SJCRH30 (cell line): ENCODE measurements at regions not wholly inside any gene's neighbourhood (a gene's known extent, or its start where the extent isn't known, plus 50 kb on each side); places are given as distances from the start of the nearest gene placed in this dataset.

Experiments
- DNase-seq, 2 experiments: peaks; one replicate each; pipeline ENCODE4 v3.0.0-alpha.2; 2015 to 2020
- H3K27ac ChIP-seq: fragments of 250-450 bp; sonication (Bioruptor Pico); 2 replicates; pipeline ENCODE4 v1.5.1; 2020; ENCODE audit warnings: mild to moderate bottlenecking, moderate library complexity
- H3K27me3 ChIP-seq: fragments of 250-450 bp; sonication (Bioruptor Pico); 2 replicates; pipeline ENCODE4 v1.5.1; 2020; ENCODE audit warnings: mild to moderate bottlenecking, moderate library complexity
- H3K36me3 ChIP-seq: fragments of 250-450 bp; sonication (Bioruptor Pico); 2 replicates; pipeline ENCODE4 v1.5.1; 2020; ENCODE audit warnings: mild to moderate bottlenecking, moderate library complexity
- H3K4me1 ChIP-seq: fragments of 250-450 bp; sonication (Bioruptor Pico); 2 replicates; pipeline ENCODE4 v1.5.1; 2020; ENCODE audit warnings: mild to moderate bottlenecking, moderate library complexity
- H3K4me3 ChIP-seq: fragments of 250-450 bp; sonication (Bioruptor Pico); 2 replicates; pipeline ENCODE4 v1.5.1; 2020; ENCODE audit warnings: mild to moderate bottlenecking, moderate library complexity
- H3K9me3 ChIP-seq: fragments of 250-450 bp; sonication (Bioruptor Pico); replicated peaks from 2 replicates; pipeline ENCODE4 v1.5.1; 2020; ENCODE audit warnings: mild to moderate bottlenecking, moderate library complexity

GRCh38 chr7:52726493-52726892 is 308.9 kb upstream of the POM121L12 start:
- H3K9me3 ChIP-seq = no peaks in the 10 kb centered on the region; the same call in 1 of the 2 replicates
- H3K36me3 ChIP-seq = no peaks in the 10 kb centered on the region
- no peak overlapping the region for H3K4me3 ChIP-seq
- no peak for DNase-seq
- no peaks in the 10 kb centered on the region for H3K4me1 ChIP-seq
- peaks cover 3% of the 10 kb centered on the region; the same call in 1 of the 2 replicates for H3K27me3 ChIP-seq
- no peak overlapping the region for H3K27ac ChIP-seq

- Histone ChIP-seq H3K27me3 (peaks cover 3% of the 10 kb centered on the region; the same call in 1 of the 2 replicates), H3K36me3 (no peaks in the 10 kb centered on the region), H3K4me3 (no peak overlapping the region), H3K4me1 (no peaks in the 10 kb centered on the region), H3K27ac (no peak overlapping the region), H3K9me3 (no peaks in the 10 kb centered on the region; the same call in 1 of the 2 replicates)
- DNase-seq = no peak
Measured at GRCh38 chr7:52723606-52724005, 311.8 kb upstream of the POM121L12 start.

GRCh38 chr7:52720856-52721255 is 314.6 kb upstream of the POM121L12 start:
- H3K4me3 ChIP-seq = no peak overlapping the region
- no peak overlapping the region for H3K27ac ChIP-seq
- H3K36me3 ChIP-seq = no peaks in the 10 kb centered on the region
- no peaks in the 10 kb centered on the region; the same call in 1 of the 2 replicates for H3K27me3 ChIP-seq
- H3K4me1 ChIP-seq = no peaks in the 10 kb centered on the region
- no peaks in the 10 kb centered on the region for H3K9me3 ChIP-seq
- no peak for DNase-seq

- Histone ChIP-seq H3K36me3 (no peaks in the 10 kb centered on the region), H3K4me1 (no peaks in the 10 kb centered on the region), H3K4me3 (no peak overlapping the region), H3K9me3 (no peaks in the 10 kb centered on the region; the same call in 1 of the 2 replicates), H3K27me3 (no peaks in the 10 kb centered on the region; the same call in 1 of the 2 replicates), H3K27ac (no peak overlapping the region)
- DNase-seq = no peak
Measured at GRCh38 chr7:52719677-52720076, 315.8 kb upstream of the POM121L12 start.

GRCh38 chr7:52715701-52716100 is 319.7 kb upstream of the POM121L12 start:
- no peak overlapping the region for H3K27ac ChIP-seq
- no peaks in the 10 kb centered on the region for H3K4me1 ChIP-seq
- DNase-seq = peak; percentile 12 to 44
- H3K9me3 ChIP-seq = no peaks in the 10 kb centered on the region; the same call in 1 of the 2 replicates
- no peaks in the 10 kb centered on the region for H3K36me3 ChIP-seq
- H3K4me3 ChIP-seq = no peak overlapping the region
- no peaks in the 10 kb centered on the region for H3K27me3 ChIP-seq

GRCh38 chr7:52712938-52713337 is 322.5 kb upstream of the POM121L12 start:
- Histone ChIP-seq H3K36me3 (no peaks in the 10 kb centered on the region), H3K9me3 (no peaks in the 10 kb centered on the region; the same call in 1 of the 2 replicates), H3K27me3 (no peaks in the 10 kb centered on the region), H3K4me3 (no peak overlapping the region), H3K27ac (no peak overlapping the region), H3K4me1 (no peaks in the 10 kb centered on the region)
- DNase-seq = no peak

GRCh38 chr7:52711951-52712350 is 323.5 kb upstream of the POM121L12 start:
- Histone ChIP-seq H3K4me3 (no peak overlapping the region), H3K9me3 (no peaks in the 10 kb centered on the region; the same call in 1 of the 2 replicates), H3K36me3 (no peaks in the 10 kb centered on the region), H3K27ac (no peak overlapping the region), H3K4me1 (no peaks in the 10 kb centered on the region), H3K27me3 (no peaks in the 10 kb centered on the region)
- no peak for DNase-seq

GRCh38 chr7:52708846-52709245 is 326.6 kb upstream of the POM121L12 start:
- no peaks in the 10 kb centered on the region for H3K4me1 ChIP-seq
- no peak overlapping the region for H3K4me3 ChIP-seq
- no peaks in the 10 kb centered on the region for H3K9me3 ChIP-seq
- H3K36me3 ChIP-seq = no peaks in the 10 kb centered on the region
- no peak for DNase-seq
- H3K27ac ChIP-seq = no peak overlapping the region
- H3K27me3 ChIP-seq = peaks cover 4% of the 10 kb centered on the region; the same call in 1 of the 2 replicates

GRCh38 chr7:52705768-52706167 is 329.7 kb upstream of the POM121L12 start:
- no peak for DNase-seq
- Histone ChIP-seq H3K4me3 (no peak overlapping the region), H3K27me3 (peaks cover 4% of the 10 kb centered on the region; the same call in 1 of the 2 replicates), H3K36me3 (no peaks in the 10 kb centered on the region), H3K27ac (no peak overlapping the region), H3K9me3 (no peaks in the 10 kb centered on the region), H3K4me1 (no peaks in the 10 kb centered on the region)

- Histone ChIP-seq H3K4me1 (no peaks in the 10 kb centered on the region), H3K27ac (no peak overlapping the region), H3K27me3 (no peaks in the 10 kb centered on the region), H3K36me3 (no peaks in the 10 kb centered on the region), H3K9me3 (no peaks in the 10 kb centered on the region), H3K4me3 (no peak overlapping the region)
- DNase-seq = no peak
Measured at GRCh38 chr7:52700349-52700748, 335.1 kb upstream of the POM121L12 start.

GRCh38 chr7:52695973-52696595 is 339.3 kb upstream of the POM121L12 start:
- Histone ChIP-seq H3K4me3 (no peak overlapping the region), H3K27ac (no peak overlapping the region), H3K4me1 (no peaks in the 10 kb centered on the region), H3K36me3 (no peaks in the 10 kb centered on the region), H3K27me3 (no peaks in the 10 kb centered on the region), H3K9me3 (no peaks in the 10 kb centered on the region)
- DNase-seq = no peak

- Histone ChIP-seq H3K9me3 (no peaks in the 10 kb centered on the region), H3K4me1 (no peaks in the 10 kb centered on the region), H3K36me3 (no peaks in the 10 kb centered on the region), H3K27me3 (no peaks in the 10 kb centered on the region), H3K27ac (no peak overlapping the region), H3K4me3 (no peak overlapping the region)
- DNase-seq = peak in 1 of 2 experiments; percentile 8
Measured at GRCh38 chr7:52691257-52691656, 344.2 kb upstream of the POM121L12 start.

- Histone ChIP-seq H3K4me1 (peaks cover 5% of the 10 kb centered on the region), H3K4me3 (no peak overlapping the region), H3K27ac (no peak overlapping the region), H3K9me3 (no peaks in the 10 kb centered on the region), H3K36me3 (no peaks in the 10 kb centered on the region), H3K27me3 (no peaks in the 10 kb centered on the region)
- DNase-seq = no peak
Measured at GRCh38 chr7:52689912-52690311, 345.5 kb upstream of the POM121L12 start.

- Histone ChIP-seq H3K27me3 (no peaks in the 10 kb centered on the region), H3K36me3 (no peaks in the 10 kb centered on the region), H3K4me1 (peaks cover 5% of the 10 kb centered on the region), H3K27ac (no peak overlapping the region), H3K4me3 (no peak overlapping the region), H3K9me3 (no peaks in the 10 kb centered on the region)
- peak in 1 of 2 experiments; percentile 48 for DNase-seq
Measured at GRCh38 chr7:52685333-52685732, 350.1 kb upstream of the POM121L12 start.

GRCh38 chr7:52684388-52684787 is 351.0 kb upstream of the POM121L12 start:
- H3K27ac ChIP-seq = no peak overlapping the region
- peaks cover 5% of the 10 kb centered on the region for H3K4me1 ChIP-seq
- H3K36me3 ChIP-seq = no peaks in the 10 kb centered on the region
- DNase-seq = peak; percentile 12 to 20
- no peaks in the 10 kb centered on the region for H3K9me3 ChIP-seq
- H3K4me3 ChIP-seq = no peak overlapping the region
- H3K27me3 ChIP-seq = no peaks in the 10 kb centered on the region

- H3K36me3 ChIP-seq = no peaks in the 10 kb centered on the region
- H3K9me3 ChIP-seq = no peaks in the 10 kb centered on the region
- DNase-seq = no peak
Measured at GRCh38 chr7:52682993-52683392, 352.4 kb upstream of the POM121L12 start.

More at GRCh38 chr7:52682993-52683392, 352.4 kb upstream of the POM121L12 start:
- no peak overlapping the region for H3K27ac ChIP-seq
- no peaks in the 10 kb centered on the region for H3K27me3 ChIP-seq
- peaks cover 5% of the 10 kb centered on the region for H3K4me1 ChIP-seq
- no peak overlapping the region for H3K4me3 ChIP-seq
